ENCODE measurements at regions not wholly inside any gene's neighbourhood (a gene's known extent, or its start where the extent isn't known, plus 50 kb on each side); places are given as distances from the start of the nearest gene placed in this dataset.

DNA sequence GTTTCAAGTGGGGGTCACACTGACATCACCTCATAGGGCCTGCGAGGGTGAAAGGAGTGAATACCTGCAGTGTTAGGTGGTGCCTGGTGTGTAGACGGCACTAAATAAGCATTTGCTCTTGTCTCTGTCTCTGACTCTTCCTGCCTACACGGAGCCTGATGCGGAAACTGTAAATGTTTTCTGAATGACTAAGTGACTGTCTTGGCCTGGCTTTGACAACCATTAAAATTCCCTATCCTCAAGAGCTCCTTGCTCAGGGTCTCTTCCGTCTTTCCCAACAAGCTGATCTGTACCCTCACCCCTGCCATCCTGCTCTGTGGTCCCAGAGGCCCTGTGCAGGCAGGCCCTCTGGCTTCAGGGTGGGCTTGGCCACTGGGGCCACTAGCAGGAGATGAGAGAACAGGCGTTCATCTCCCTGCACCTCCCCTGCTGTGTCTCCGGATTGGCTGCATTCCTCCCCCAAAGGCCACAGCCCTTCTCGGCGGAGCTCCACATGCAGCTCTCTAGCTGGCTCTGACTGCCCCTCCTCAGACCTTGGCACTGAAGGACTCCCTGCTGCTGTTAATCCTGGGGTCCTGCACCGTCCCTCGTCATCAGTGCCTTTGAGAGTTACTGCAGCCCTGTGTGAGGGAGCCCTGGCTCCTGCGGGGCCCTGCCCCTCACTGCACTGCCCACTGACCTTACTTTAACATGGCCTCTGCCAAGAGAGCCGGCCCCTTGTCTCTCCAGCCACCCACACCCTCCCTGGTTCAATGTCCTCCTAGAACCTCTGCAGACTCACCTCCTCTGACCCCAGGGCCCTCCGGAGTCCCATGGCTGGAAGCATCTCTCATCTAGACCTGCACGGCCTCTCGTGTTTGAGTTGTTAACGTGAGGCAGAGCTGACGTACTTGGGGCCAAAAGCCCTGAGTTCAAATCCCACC lies 211.1 kb downstream of the MATN1 start:
- DNase-seq = no peak

DNA sequence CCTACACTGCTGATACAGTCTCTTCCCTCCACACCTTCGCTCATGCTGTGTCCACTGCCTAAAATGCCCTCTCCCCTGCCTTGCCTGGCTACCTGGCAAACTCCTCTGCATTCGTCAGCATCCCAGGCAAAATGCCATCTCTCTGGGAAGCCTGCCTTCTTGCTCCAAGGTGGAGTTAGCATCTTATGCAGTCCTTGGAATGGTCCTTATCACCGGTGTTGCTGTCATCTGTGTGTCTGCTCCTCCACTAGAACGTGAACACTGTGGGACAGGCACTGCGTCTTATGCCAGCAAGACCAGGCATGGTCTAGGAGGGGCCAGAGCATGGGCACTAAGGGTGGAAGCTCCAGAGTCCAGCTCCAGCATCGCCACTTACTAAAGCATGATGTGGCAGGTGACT lies 211.8 kb downstream of the MATN1 start:
- DNase-seq = no peak

DNA sequence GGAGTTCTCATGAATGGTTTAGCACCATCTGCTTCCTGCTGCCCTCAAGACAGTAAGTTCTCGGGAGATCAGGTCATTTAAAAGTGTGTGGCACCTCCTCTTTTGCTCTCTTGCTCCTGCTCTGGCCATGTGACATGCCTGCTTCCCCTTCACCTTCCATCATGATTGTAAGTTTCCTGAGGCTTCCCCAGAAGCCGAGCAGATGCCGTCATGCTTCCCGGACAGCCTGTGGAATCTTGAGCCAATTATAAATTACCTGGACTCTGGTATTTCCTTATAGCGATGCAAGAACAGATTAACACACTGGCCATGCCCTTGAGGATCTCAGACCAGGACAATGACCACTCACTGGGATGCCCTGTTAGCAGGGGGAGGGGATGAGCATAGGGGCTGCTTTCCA lies 212.3 kb downstream of the MATN1 start:
- DNase-seq = no peak

DNA sequence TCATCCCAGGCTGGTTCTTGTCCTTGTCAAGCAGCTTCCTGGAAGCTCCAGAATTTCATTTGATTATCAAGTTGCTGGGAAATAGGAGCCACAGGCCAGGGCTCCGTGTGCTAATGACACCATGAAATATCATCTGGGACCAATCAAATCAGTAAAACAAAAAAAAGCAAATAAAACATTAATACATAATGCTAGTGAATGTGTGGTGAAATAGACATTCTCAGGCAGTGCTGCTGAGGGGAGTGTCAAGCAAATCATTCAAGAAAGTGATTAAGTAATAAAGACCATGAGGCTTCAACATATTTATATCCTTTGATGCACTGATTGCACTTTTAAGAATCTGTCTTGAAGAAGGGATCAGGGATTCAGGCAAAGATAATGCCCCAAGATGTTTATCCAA lies 213.7 kb downstream of the MATN1 start:
- no peak for DNase-seq

DNA sequence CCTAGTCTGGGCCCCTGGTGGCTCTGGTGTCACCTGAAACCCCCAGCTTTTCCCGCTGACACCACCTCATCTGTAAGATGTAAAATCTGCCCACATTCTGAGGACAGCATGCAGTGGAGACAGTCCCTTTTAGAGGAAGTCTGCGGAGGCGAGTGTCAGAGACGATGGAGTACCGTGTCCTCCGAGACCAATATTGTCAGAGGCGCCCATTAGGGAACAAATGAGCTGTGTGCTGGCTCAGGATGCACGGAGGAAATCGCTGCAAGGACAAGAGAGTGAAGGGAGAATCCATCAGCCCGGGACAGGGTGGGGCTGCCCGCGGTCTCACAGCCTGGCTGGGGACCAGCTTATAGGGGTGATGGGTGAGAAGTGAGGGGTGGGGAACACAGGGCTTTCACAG lies 214.8 kb downstream of the MATN1 start:
- no peak for DNase-seq

DNA sequence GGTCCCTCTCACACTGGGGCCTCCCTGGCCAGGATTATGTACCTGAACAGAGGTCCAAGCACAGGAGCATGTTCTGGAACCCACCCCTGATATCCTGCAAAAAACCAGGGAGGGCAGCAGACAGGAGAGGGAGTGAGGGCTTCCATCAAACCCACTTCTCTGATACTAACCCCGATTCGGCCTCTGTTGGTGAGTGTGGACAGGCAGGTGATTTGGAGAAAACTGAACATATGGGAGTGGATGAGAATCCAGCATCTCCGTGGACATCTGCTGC lies 215.3 kb downstream of the MATN1 start:
- DNase-seq = no peak

DNA sequence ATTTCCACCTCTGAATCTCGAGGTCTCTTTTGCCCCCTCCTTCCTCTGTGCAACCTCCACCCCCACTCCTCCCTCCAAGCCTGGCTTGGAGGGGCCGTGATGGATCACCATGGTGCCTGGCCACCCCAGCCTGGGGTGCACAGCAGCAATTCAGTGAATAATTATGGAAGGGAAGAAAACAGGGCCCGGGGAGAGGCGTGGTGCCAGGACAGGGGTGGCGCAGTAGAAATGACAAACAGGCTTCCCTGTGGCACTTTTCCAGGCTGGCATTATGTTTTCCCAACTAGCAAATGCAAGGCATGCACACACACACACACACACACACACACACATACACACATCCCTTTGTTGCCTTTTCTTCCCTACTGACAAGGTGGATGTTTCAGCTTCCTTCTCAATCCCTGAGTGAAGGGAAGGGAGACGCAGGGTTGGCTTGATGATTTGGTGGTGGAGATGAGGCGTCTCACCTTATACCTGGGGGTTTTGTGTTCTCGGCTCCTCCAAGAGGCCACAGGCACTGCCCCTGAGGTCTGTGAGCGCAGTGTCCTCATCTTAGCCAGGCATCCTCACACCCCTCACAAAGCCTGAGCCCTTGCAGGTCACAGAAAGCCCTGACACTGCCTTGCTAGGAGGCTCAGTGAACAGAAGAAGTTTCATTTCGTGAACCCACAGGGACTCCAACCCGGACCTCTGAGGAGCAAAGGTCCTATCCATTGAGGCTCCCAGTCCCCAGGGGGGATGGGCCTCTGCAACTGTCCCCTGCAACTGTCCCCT lies 215.8 kb downstream of the MATN1 start:
- DNase-seq = no peak

DNA sequence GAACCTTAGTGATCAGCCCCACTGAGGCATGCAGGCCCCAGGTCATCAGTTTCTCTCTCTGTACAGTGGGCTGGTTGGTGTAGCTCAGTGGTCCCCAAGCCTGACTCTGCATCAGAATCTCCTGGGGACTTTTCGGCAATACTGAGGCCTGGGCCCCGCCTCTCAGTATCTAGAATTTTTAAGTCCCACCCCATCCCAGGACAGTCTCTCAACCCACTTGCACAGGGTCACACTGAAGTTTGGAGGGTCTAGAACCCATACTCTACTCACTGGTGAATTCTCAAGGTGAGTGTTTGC lies 216.4 kb downstream of the MATN1 start:
- DNase-seq = no peak

DNA sequence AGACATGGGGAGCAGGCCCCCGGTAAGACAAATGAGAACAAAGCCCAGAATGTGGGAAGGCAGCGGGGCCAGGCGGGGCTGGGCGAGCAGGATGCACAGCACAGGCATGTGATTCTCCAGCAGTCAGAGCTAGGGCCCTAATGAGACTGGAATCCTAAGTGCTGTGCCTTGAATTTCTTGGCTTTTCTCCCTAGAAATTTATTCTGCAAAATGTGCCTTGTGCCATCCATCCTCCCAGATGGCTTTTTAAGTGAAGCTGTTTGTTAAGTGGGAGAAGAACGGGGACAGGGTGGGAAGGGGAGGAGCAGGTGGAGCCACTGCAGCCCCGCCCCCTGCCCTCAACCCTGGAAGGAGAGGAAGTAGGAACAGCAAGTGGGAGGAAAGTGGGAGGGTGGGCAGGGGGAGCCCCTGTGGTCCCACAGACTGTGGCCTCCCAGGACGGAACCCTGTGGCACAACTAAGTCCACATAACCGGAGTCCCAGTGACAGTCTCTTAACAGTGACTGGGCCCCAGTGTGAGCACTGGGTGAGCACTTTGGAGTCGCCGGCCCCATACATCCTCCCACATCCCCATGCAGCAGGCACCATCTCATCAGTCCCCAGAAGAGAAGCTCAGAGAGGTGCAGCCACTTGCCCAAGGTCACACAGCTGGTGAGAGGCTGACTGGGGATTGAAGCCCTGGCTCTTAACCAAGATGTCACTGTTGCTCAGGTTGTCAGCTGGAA lies 216.9 kb downstream of the MATN1 start:
- no peak for DNase-seq

DNA sequence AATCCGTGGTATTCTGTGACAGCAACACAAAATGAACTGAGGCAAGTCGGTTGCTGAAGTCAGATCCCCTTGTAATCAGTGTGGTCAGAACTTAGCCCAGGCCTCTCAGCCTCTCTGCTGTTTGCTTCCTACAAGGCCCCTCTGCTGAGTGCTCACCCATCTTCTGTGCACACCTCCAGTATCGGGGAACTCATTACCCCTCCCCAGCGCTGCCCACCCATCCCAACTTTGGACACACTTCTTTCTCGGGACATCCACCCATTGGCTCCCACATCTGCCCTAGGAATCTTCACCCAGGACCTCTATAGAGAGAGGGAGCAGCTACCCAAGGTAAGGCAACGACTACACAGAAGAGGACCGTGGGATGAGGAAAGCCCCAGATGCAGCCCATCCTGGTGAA lies 217.5 kb downstream of the MATN1 start:
- no peak for DNase-seq

DNA sequence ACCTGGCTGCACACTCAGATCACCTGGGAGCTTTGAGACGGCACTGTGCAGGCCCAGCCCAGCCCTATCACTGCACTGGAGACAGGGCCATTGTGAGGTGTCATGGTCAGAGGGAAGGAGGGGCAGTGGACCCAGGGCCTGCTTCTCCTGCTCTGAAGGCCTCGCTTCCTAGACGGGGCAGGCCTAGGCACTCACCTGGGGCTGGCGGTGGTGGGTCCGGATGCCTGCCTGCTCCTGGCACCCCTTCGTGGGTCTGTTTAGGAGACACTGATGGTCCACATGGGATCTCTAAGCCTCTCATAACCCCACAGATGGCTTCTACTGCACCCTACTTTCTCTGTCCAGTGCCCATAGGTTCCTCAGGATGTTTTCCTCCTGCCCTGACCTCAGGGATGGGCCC lies 230.9 kb downstream of the MATN1 start:
- DNase-seq = no peak

DNA sequence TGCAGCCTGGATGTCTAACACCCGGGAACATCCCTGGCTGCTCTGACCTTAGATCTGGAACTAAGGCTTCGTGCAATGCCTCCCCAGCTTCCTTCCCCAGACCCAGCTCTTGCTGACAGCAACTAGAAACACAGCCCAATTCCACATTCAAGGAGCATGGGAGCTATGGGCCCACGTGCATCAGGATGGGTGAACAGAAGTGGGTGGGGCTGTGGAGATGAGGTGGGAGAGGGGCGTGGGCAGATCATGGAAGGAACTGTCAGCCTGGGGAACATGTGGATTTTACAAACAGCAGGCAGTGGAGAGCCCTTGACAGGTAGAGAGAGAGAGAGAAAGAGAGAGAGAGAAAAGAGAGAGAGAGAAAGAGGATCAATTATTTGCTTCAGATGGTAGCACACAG lies 231.6 kb downstream of the MATN1 start:
- DNase-seq = no peak

DNA sequence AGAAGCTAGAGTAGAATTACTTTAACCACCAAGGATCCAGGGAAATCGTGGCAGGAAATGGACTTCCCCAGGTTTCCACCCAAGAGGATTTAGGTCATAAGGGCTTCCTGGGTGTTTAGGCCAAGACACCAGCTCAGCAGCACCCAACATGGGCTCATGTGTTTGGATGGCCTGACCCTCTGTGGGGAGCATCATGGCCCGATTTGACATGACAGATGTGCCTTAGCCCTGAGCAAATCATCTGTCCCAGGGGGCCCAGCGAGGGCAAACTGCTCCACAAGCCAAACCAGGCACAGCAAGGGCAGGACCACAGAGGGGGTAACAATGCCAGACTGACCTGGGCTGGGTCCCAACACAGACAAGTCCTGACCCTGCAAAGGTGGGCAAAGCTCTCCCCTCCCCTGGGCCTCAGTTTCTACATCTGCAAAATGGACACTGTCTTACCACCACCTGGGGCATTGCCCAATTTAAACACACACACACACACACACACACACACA lies 232.8 kb downstream of the MATN1 start:
- DNase-seq = no peak

DNA sequence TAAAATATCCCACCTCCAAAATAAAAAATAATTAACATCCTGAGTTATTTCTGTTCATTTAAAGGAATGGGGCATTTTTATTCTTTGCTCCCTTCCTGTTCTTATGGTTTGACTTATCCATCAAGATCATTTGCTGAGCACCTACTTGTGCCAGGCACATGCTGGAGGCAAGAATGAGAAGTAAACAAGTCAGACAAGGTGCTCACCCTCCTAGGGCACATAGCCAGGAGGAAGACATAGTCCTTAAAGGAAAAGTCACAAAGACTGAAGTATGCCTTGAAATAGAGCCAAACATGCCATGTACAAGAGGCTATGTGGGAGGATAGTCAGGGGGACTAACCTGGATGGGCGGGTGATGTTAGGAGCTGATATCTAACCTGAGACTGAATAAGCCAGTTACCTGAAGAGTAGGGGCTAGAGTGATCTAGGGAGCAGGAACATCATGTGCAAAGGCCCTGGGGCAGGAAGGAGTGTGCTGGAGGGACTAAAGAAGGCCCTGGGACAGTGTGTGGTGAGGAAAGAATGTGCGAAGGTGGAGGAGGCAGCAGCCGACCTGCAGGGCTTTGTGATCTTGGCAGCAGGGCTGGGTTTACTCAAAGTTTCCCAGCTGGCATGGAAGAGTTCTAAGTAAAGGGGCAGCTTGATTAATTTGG lies 233.5 kb downstream of the MATN1 start:
- no peak for DNase-seq

DNA sequence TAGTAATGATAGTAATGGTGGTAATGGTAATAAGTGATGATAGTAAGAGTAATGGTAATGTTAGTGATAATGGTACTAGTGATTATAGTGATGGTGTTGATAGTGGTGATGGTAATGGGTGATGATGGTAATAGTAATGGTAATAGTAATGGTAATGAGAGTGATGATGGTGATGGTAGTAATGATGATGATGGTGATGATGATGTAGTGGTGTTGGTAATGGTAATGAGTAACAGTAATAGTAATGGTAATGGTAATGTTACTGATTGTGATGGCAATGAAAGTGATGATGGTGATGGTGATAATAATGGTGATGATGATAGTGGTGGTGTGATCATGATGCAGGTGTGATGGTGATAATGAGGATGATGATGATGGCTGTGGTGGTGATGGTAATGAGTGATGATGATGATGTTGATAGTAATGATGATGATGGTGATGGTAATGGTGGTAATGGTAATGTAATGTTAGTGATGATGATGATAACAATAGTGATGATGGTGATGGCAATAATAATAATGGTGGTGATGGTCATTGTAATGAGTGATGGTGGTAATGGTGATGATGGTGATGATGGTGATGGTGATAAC lies 235.0 kb downstream of the MATN1 start:
- no peak for DNase-seq

DNA sequence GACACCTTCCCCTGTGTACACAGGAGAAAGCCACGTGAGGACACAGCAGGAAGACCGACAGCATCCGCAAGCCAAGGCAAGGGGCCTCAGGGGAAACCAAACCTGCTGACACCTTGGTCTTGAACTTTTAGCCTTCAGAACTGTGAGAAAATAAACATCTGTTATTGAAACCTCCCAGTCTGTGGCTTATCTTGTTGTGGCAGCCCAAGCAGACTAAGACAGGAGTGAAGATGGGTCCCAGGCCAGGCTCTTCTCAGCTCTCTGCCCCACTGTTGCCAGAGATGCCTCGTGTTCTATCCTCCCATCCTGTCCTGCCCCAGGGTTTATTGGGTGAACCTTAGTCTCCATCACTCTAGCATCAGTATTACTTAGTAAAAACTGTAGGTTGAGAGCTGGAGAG lies 236.3 kb downstream of the MATN1 start:
- no peak for DNase-seq

DNA sequence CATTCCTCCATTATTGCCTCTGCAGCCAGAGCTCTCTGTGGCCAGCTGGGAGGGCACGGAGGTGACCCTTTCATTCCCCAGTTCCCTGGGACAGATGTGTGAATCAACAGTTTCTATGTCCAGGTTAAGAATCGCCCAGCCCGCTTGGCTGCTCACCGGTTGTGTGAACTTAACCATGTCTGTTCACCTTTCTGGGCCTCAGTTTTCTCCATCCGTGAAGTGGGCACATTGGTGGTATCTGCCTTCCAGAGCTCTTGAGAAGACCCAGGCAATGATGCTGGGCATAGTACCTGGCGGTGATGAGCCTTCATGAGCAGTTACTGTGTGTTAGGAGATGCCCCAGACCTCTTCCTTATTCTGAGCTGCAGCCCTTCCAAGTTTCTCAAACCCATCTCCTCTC lies 238.3 kb downstream of the MATN1 start:
- no peak for DNase-seq

DNA sequence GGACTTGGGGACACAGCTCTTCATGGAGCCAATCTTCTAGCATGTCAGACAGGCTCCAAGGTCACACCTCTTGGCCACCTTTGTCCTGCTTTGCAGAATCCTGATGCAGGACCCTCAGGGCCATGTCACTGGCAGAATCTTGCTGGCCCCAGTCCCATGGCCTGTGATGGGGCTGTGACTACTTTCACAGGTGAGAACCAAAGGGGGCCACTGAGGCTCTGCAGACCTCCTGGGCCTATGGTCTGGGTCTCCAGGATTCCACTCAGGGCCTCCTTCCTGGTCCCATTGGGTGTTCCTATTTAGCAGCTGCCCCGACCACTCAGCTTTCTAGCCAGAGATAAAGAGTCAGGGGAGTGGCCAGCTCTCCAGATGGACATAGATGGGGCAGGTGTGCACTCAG lies 238.7 kb downstream of the MATN1 start:
- DNase-seq = no peak

DNA sequence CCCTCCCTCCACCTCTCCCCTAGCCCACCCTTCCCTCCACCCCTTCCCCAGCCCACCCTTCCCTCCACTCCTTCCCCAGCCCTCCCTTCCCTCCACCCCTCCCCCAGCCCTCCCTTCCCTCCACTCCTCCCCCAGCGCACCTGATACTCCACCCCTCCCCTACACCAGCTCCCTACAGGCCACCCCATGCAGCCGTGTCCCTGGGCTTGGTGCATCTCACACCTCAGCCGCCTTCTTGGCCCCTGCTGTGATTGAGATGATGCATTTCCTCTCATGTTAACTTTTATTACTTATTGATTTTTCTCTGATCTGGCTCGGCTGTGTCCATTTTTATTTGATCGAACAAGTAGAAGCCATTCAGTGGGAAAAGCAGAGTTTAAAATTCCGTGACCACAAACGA lies 243.8 kb downstream of the MATN1 start:
- no peak for DNase-seq

DNA sequence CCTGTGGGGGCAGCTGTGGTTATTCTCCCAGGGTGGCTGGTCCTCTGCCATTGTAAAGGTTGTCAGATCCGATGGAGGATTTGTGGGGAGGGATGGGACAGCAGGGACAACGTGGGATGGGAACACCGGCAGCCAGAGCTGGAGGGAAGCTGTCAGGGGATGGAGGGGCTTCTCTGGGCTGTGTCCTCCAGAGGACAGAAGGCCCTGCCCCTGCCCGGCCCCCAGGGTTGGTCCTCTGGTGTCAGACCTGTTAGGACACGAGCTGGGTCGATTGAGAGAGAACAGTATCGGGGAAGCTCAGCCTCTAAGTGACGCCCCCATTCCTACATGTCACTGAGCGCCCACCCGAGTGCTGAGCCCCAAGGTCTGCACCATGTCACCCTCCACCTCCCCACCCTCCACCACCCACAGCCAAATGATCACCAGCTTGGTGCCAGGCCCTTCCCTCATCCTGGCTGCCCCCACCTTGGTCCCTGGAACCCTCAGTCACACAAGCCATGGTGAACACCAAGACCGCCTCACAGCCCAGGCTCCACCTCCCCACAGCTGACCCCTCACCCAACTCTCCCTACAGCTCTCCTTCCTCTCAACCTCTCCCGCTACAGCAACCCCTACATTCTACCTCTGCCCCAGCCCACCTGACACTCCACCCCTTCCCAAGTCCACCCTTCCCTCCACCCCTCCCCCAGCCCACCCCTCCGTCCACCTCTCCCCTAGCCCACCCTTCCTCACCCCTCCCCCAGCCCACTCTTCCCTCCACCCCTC lies 244.4 kb downstream of the MATN1 start:
- DNase-seq = no peak

DNA sequence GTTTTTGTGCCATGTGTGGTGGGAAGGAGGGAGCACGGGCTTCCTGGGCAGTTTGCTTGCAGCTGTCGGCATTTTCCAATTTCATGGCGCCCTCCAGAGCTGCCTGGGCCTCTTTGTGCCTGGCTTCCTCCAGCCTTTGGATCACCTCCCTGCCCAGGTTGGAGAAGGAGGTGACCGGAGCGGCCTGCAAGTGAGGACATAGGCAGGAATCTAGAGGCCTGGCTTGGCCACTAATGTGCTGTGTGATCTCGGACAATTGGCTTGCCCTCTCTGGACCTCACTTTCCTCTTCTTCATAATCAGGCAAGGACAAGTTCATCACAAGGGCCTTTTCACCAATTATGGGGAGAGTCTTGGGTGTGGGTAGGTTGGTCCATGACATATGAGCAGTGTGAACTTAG lies 245.1 kb downstream of the MATN1 start:
- no peak for DNase-seq

DNA sequence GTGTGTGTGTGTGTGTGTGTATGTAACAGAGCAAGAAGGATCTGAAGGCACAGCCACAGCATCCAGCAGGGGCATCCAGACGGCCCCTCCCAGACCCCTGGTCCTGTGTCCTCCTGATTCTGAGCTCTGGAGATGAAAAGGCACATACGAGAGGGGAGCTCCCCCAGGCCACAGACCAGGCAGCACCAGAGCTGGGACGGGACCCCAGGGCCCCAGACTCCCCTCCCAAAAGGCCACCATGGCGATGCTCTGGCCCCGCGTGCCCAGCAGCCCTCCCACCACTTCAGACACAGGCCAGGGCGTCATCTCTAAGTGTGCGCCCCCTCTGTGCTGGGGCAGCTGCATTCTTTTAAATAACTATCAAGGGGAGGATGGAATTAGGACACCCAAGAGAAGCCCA lies 245.8 kb downstream of the MATN1 start:
- no peak for DNase-seq
